AG09319 (cell line): ENCODE measurements at regions not wholly inside any gene's neighbourhood (a gene's known extent, or its start where the extent isn't known, plus 50 kb on each side); places are given as distances from the start of the nearest gene placed in this dataset.

Source experiments
- DNase-seq: peaks from one replicate; pipeline ENCODE4 v3.0.0-alpha.2; 2010; ENCODE audit warnings: low read depth; ENCODE audit errors: extremely low read depth
- TF ChIP-seq, protein P1 (sequence below): IDR thresholded peaks from 2 replicates; pipeline ENCODE4 v1.5.1; 2011; ENCODE audit warnings: low read depth, mild to moderate bottlenecking, inconsistent platforms, low read length, moderate library complexity

DNA sequence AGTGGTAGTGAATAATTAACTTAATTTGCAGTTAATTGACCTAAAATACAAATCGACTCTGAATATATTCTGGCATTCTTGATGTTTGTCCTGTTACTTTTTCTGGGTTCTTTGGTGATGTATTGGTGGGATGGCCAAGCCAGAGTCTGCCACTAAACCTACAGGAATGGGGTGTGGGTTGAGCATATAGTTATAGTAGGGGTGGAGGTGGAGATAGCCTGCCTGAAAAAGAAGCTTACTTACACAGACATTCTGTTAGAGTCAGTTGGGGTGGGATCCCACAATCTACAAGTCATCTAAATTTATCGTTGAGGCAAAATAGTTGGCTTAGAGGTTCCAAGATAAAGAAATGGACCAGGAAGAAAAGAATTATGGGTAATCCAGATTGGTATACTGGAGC, 787.7 kb downstream of the TMTC2 start:
- TF ChIP-seq, protein P1, sequence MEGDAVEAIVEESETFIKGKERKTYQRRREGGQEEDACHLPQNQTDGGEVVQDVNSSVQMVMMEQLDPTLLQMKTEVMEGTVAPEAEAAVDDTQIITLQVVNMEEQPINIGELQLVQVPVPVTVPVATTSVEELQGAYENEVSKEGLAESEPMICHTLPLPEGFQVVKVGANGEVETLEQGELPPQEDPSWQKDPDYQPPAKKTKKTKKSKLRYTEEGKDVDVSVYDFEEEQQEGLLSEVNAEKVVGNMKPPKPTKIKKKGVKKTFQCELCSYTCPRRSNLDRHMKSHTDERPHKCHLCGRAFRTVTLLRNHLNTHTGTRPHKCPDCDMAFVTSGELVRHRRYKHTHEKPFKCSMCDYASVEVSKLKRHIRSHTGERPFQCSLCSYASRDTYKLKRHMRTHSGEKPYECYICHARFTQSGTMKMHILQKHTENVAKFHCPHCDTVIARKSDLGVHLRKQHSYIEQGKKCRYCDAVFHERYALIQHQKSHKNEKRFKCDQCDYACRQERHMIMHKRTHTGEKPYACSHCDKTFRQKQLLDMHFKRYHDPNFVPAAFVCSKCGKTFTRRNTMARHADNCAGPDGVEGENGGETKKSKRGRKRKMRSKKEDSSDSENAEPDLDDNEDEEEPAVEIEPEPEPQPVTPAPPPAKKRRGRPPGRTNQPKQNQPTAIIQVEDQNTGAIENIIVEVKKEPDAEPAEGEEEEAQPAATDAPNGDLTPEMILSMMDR = no peak
- DNase-seq = no peak

- DNase-seq = no peak
- TF ChIP-seq, protein P1 = no peak
Observed at GRCh38 chr12:83473408-83474095, 786.8 kb downstream of the TMTC2 start.

GRCh38 chr12:83472772-83473171, 786.1 kb downstream of the TMTC2 start:
- DNase-seq = no peak
- TF ChIP-seq, protein P1 = no peak

- no peak for DNase-seq
- TF ChIP-seq, protein P1 = no peak
Observed at GRCh38 chr12:83472350-83472749, 785.6 kb downstream of the TMTC2 start.

DNA sequence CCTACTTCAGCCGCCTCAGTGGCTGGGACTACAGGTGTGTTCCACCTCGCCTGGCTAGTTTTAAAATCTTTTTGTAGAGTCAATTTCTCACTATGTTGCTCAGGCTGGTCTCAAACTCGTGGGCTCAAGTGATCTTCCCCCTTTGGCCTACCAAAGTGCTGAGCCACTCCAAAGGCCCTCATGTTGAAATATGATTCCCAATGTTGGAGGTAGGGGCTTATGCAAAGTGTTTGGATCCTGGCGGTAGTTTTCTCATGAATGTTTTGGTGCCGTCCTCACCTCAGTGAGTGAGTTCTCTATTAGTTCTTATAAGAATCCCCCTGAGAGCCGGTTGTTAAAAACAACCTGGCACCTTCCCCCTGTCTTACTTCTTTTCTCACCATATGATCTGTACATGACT, 784.6 kb downstream of the TMTC2 start:
- DNase-seq = no peak
- TF ChIP-seq, protein P1 = no peak

- TF ChIP-seq, protein P1 = no peak
- DNase-seq = no peak
Observed at GRCh38 chr12:83470749-83471148, 784.0 kb downstream of the TMTC2 start.

DNA sequence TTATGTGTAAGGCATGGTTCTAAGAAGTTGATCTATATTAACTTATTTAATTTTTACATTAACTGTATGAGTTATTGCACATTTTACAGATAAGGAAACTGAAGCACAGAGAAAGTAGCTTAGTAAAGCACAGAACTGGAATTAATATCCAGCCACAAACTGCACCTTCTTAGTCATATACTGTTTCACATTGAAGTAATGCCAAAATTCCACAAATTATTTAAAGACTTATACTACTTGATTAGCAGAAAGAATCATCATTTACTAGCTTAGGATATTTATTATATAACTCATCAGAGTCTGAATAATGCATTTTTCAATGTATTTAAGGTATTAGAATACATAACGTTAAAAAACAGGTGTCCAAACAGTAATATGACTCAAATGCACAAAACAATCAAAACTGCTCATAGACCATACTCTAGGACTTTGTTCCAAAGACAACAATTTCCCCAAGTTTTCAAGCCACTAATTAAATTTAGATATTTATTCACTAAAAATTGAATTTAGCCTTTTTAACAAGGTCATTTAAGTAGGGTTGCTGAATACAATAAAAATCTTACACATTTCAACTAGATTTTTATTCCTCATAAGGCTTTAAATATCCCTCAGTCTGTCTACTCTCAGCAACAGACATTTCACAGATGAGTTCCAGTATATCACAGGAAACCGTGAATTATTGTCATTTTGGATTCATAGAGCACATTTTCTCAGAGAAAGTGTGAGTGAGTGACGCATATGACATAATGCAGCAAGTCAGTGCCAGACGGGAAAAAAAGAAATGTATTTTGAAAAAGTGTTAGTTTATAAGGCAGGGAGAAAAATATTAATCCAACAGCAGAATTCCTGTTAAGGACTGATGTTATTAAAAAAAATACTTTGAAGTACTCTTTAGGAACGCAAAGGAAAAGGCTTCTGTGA, 782.5 kb downstream of the TMTC2 start:
- TF ChIP-seq, protein P1 = no peak
- no peak for DNase-seq
